CD4-positive, alpha-beta T cell (primary cell): ENCODE measurements at regions not wholly inside any gene's neighbourhood (a gene's known extent, or its start where the extent isn't known, plus 50 kb on each side); places are given as distances from the start of the nearest gene placed in this dataset.
A peak's percentile ranks its signal among the peaks of the same experiment; 100 is the strongest.

Experiments used
- ATAC-seq: fragments of 200-7000 bp; cut with Tn5 transposase; one replicate; pipeline ENCODE4 v1.10.0; 2022; ENCODE audit warnings: mild to moderate bottlenecking; ENCODE audit not compliant: poor library complexity
- CTCF ChIA-PET: fragments of 350-600 bp; sonication (Branson Sonifier 250); formaldehyde crosslinking; loops from one replicate; lab custom pipeline; 2021; ENCODE audit warnings: antibody characterized with exemption, inconsistent platforms; lab: Charles Lee
- POLR2A ChIA-PET: fragments of 350-600 bp; sonication (Branson Sonifier 250); formaldehyde crosslinking; loops from one replicate; lab custom pipeline; 2021; ENCODE audit warnings: antibody characterized with exemption, inconsistent platforms; lab: Charles Lee
- DNase-seq, 14 experiments: peaks; one replicate each; pipeline ENCODE4 v3.0.0-alpha.2; 2013 to 2020; ENCODE audit warnings: mixed read lengths in 2 of 14
- H3K27ac ChIP-seq, 2 donors: one replicate each; pipeline versions ENCODE4 v1.5.1 to v1.7.0; 2013; ENCODE audit warnings: low read length in 2 of 2, low read depth in 1 of 2, mild to moderate bottlenecking in 1 of 2
- H3K27me3 ChIP-seq, 2 experiments: 1 replicate in 1 of 2; 2 replicates in 1 of 2; pipeline versions ENCODE4 v1.6.1 to v1.7.0; 2013; ENCODE audit warnings: low read length in 2 of 2, control low read depth in 1 of 2, mild to moderate bottlenecking in 1 of 2, moderate library complexity in 1 of 2; ENCODE audit not compliant: insufficient read depth in 2 of 2, control insufficient read depth in 1 of 2
- H3K36me3 ChIP-seq: one replicate; pipeline ENCODE4 v1.6.1; 2013; ENCODE audit warnings: low read length, control low read depth; ENCODE audit not compliant: insufficient read depth
- H3K4me1 ChIP-seq: one replicate; pipeline ENCODE4 v1.6.1; 2013; ENCODE audit warnings: low read length, control low read depth; ENCODE audit not compliant: insufficient read depth
- H3K4me3 ChIP-seq: one replicate; pipeline ENCODE4 v1.5.1; 2013; ENCODE audit warnings: mild to moderate bottlenecking, low read length, moderate library complexity
- H3K9me3 ChIP-seq, 2 experiments: 1 replicate in 1 of 2; 2 replicates in 1 of 2; pipeline versions ENCODE4 v1.6.1 to v1.7.0; 2013; ENCODE audit warnings: low read length in 2 of 2, mild to moderate bottlenecking in 2 of 2, control low read depth in 1 of 2, moderate library complexity in 1 of 2; ENCODE audit not compliant: control insufficient read depth in 1 of 2, insufficient read depth in 1 of 2
- H3K27ac Mint-ChIP-seq: one replicate; pipeline ENCODE4 v1.8.0; 2020; ENCODE audit warnings: mixed read lengths
- H3K27me3 Mint-ChIP-seq: one replicate; pipeline ENCODE4 v1.8.0; 2021; ENCODE audit warnings: mixed read lengths
- H3K36me3 Mint-ChIP-seq: one replicate; pipeline ENCODE4 v1.8.0; 2021; ENCODE audit warnings: low read depth, mixed read lengths
- H3K4me1 Mint-ChIP-seq: one replicate; pipeline ENCODE4 v1.8.0; 2021; ENCODE audit warnings: low read depth, mixed read lengths
- H3K4me3 Mint-ChIP-seq: one replicate; pipeline ENCODE4 v1.8.0; 2020; ENCODE audit warnings: mild to moderate bottlenecking, mixed read lengths
- H3K9me3 Mint-ChIP-seq: one replicate; pipeline ENCODE4 v1.8.0; 2020; ENCODE audit warnings: mixed read lengths
- CTCF ChIP-seq: fragments of 200-600 bp; IDR thresholded peaks from one replicate; pipeline ENCODE4 v1.8.0; 2022; ENCODE audit warnings: antibody characterized with exemption, mild to moderate bottlenecking
- intact Hi-C, 2 experiments: fragments of 100-400 bp; cut with DNase I in 1 of 2; cut with micrococcal nuclease in 1 of 2; formaldehyde crosslinking; loops; one replicate each; pipeline versions ENCODE4 v1.15.1 to v1.9.0; 2023 to 2025; cut with DNase I, micrococcal nuclease

- no peaks in the 10 kb centered on the region for H3K36me3 Mint-ChIP-seq
- Histone ChIP-seq H3K4me1 (no peaks in the 10 kb centered on the region), H3K4me3 (no peak overlapping the region), H3K27ac (no peak overlapping the region), H3K36me3 (no peaks in the 10 kb centered on the region), H3K9me3 (peaks cover 0 to 3% of the 10 kb centered on the region in 2 experiments), H3K27me3 (peaks cover 0 to 6% of the 10 kb centered on the region in 2 experiments)
- DNase-seq, result no peak
- ChIA-PET CTCF (no interaction called here), POLR2A (no interaction called here)
- H3K27ac Mint-ChIP-seq, result no peak overlapping the region
- no peak overlapping the region for H3K4me3 Mint-ChIP-seq
- peaks cover 16% of the 10 kb centered on the region for H3K27me3 Mint-ChIP-seq
- no peak for TF ChIP-seq CTCF
- no peaks in the 10 kb centered on the region for H3K9me3 Mint-ChIP-seq
- intact Hi-C loops, result no loop called here
- ATAC-seq, result no peak
- H3K4me1 Mint-ChIP-seq, result no peaks in the 10 kb centered on the region
Observed at GRCh38 chr17:15177343-15177742, 87.8 kb downstream of the PMP22 start.

DNA sequence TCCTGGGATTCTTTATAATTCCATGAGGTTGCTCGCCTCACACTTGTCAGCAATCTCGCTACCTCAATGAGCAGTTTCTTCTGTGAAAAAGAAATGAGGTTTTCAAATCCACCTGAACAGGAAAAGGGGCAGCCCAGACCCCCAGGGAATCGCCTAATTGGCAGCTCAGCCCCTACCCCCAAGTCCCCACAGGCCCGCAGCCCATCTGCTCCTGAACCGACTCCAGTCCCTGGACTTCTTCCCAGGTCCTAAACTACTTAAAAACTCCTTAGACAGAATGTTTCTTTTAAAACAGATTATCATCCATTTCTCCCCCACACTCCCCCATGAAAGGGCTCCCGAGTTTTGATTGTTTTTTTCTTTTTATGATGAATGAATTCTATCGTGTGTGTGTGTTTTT lies 89.8 kb downstream of the PMP22 start:
- H3K4me3 ChIP-seq, result no peak overlapping the region
- H3K27ac ChIP-seq, result no peak overlapping the region
- Mint-ChIP-seq H3K27ac (no peak overlapping the region), H3K36me3 (no peaks in the 10 kb centered on the region), H3K27me3 (peaks cover 16% of the 10 kb centered on the region), H3K4me1 (no peaks in the 10 kb centered on the region), H3K4me3 (no peak overlapping the region), H3K9me3 (no peaks in the 10 kb centered on the region)
- CTCF ChIA-PET, result no interaction called here
- ATAC-seq (no peak), DNase-seq (no peak)
- intact Hi-C loops, result no loop called here
- peaks cover 0 to 3% of the 10 kb centered on the region in 2 experiments for H3K9me3 ChIP-seq
- TF ChIP-seq CTCF, result no peak
- POLR2A ChIA-PET, result no interaction called here
- H3K4me1 ChIP-seq, result no peaks in the 10 kb centered on the region
- H3K36me3 ChIP-seq, result no peaks in the 10 kb centered on the region
- H3K27me3 ChIP-seq, result no peaks in the 10 kb centered on the region

GRCh38 chr17:15171167-15172047 lies 93.7 kb downstream of the PMP22 start:
- Mint-ChIP-seq H3K27ac (no peak overlapping the region), H3K9me3 (no peaks in the 10 kb centered on the region), H3K4me3 (no peak overlapping the region), H3K4me1 (no peaks in the 10 kb centered on the region), H3K27me3 (peaks cover 15% of the 10 kb centered on the region), H3K36me3 (no peaks in the 10 kb centered on the region)
- H3K9me3 ChIP-seq, result peaks cover 0 to 3% of the 10 kb centered on the region in 2 experiments
- ATAC-seq (no peak), DNase-seq (peak in 6 of 14 experiments; percentile 1 to 25 (median 6))
- ChIA-PET CTCF (no interaction called here), POLR2A (no interaction called here)
- H3K4me1 ChIP-seq, result no peaks in the 10 kb centered on the region
- H3K4me3 ChIP-seq, result no peak overlapping the region
- H3K27me3 ChIP-seq, result no peaks in the 10 kb centered on the region
- no peak overlapping the region for H3K27ac ChIP-seq
- intact Hi-C loops, result no loop called here
- peak; percentile 21 for TF ChIP-seq CTCF
- no peaks in the 10 kb centered on the region for H3K36me3 ChIP-seq
